HCT116 (cell line): ENCODE measurements at regions not wholly inside any gene's neighbourhood (a gene's known extent, or its start where the extent isn't known, plus 50 kb on each side); places are given as distances from the start of the nearest gene placed in this dataset.
"Not testable (repeated sequence)": the region's sequence is repeated elsewhere in the genome, so short reads cannot be mapped to it uniquely, and the experiment has no call there.

Experiments used
- ATAC-seq: fragments of 200-7000 bp; cut with Tn5 transposase; 2 replicates; pipeline ENCODE4 v1.9.1; 2020; ENCODE audit warnings: mild to moderate bottlenecking, moderate library complexity
- BruUV-seq: library from RNA; stranded (reverse); fragments of 400-500 nt; replicated peaks from 2 replicates; lab custom pipeline; 2021; lab: Mats Ljungman, UMichigan
- CTCF ChIA-PET: fragments of 300-600 bp; sonication (Branson Sonifier 250); formaldehyde crosslinking; loops from one replicate; lab custom pipeline; 2021; ENCODE audit warnings: antibody characterized with exemption; lab: Charles Lee
- POLR2A ChIA-PET: fragments of 300-600, 350-600 bp; sonication (Branson Sonifier 250); formaldehyde crosslinking; loops from one replicate; lab custom pipeline; 2021; ENCODE audit warnings: antibody characterized with exemption; lab: Charles Lee
- RAD21 ChIA-PET, 2 experiments: fragments of 300-600 bp; sonication (Branson Sonifier 250); formaldehyde crosslinking; loops; one replicate each; lab custom pipeline; 2023; ENCODE audit warnings: low total read pairs in 2 of 2; ENCODE audit not compliant: uncharacterized antibody in 2 of 2, unreplicated experiment in 2 of 2, low non-redundant PET in 1 of 2; lab: Charles Lee
- DNase-seq: peaks from one replicate; pipeline ENCODE4 v3.0.0-alpha.2; 2010; ENCODE audit warnings: low read depth, low spot score
- H2AFZ ChIP-seq: fragments of 200-600 bp; shearing (Covaris generic), sonication (generic); 2 replicates; pipeline ENCODE4 v1.6.1; 2017; ENCODE audit warnings: low read depth, mixed run types, mixed read lengths, antibody characterized with exemption, low read length; ENCODE audit not compliant: poor library complexity, severe bottlenecking
- H3K27ac ChIP-seq: 2 replicates; pipeline ENCODE4 v1.5.1; 2012; ENCODE audit warnings: low read depth, low read length
- H3K27me3 ChIP-seq: fragments of 200-600 bp; sonication (generic); 2 replicates; pipeline ENCODE4 v1.6.1; 2016; ENCODE audit warnings: mixed run types, low read length, mixed read lengths; ENCODE audit not compliant: insufficient read depth
- H3K36me3 ChIP-seq, 2 experiments: fragments of 200-500 bp in 1 of 2; fragments of 200-600 bp in 1 of 2; sonication (Bioruptor generic) in 1 of 2; sonication (generic) in 1 of 2; 2 replicates each; pipeline versions ENCODE4 v1.5.1 to v1.6.1; 2014 to 2016; ENCODE audit warnings: low read length in 2 of 2, inconsistent platforms in 1 of 2, mixed read lengths in 1 of 2, mixed run types in 1 of 2; ENCODE audit not compliant: insufficient read depth in 2 of 2, control insufficient read depth in 1 of 2
- H3K4me1 ChIP-seq, 2 experiments: fragments of 200-600 bp in 1 of 2; sonication (generic) in 1 of 2; 2 replicates each; pipeline versions ENCODE4 v1.5.1 to v1.6.1; 2012 to 2017; ENCODE audit warnings: low read length in 2 of 2, inconsistent platforms in 1 of 2, mild to moderate bottlenecking in 1 of 2, mixed read lengths in 1 of 2, mixed run types in 1 of 2, moderate library complexity in 1 of 2; ENCODE audit not compliant: insufficient read depth in 2 of 2, control insufficient read depth in 1 of 2
- H3K4me2 ChIP-seq: fragments of 200-600 bp; sonication (generic); 2 replicates; pipeline ENCODE4 v1.6.1; 2017; ENCODE audit warnings: mixed run types, low read length, mixed read lengths
- H3K4me3 ChIP-seq, 2 experiments: fragments of 200-600 bp in 1 of 2; sonication (generic) in 1 of 2; replicated peaks in 1 of 2; 2 replicates each; pipeline ENCODE4 v1.5.1; 2011 to 2016; ENCODE audit warnings: low read length in 2 of 2, control low read depth in 1 of 2, low read depth in 1 of 2, mild to moderate bottlenecking in 1 of 2, mixed read lengths in 1 of 2, mixed run types in 1 of 2
- H3K79me2 ChIP-seq: fragments of 200-600 bp; sonication (generic); 2 replicates; pipeline ENCODE4 v1.6.1; 2017; ENCODE audit warnings: mild to moderate bottlenecking, mixed run types, low read length, moderate library complexity, mixed read lengths; ENCODE audit not compliant: insufficient read depth
- H3K9ac ChIP-seq: fragments of 200-600 bp; sonication (generic); 2 replicates; pipeline ENCODE4 v1.6.1; 2016; ENCODE audit warnings: low read length, mixed read lengths
- H3K9me2 ChIP-seq: fragments of 200-600 bp; sonication (generic), shearing (Covaris generic); 2 replicates; pipeline ENCODE4 v1.6.1; 2017; ENCODE audit warnings: mixed run types, mild to moderate bottlenecking, moderate library complexity; ENCODE audit not compliant: insufficient read depth
- H3K9me3 ChIP-seq, 2 experiments: fragments of 200-500 bp in 1 of 2; fragments of 200-600 bp in 1 of 2; sonication (Bioruptor generic) in 1 of 2; sonication (generic) in 1 of 2; 2 replicates each; pipeline ENCODE4 v1.6.1; 2014 to 2017; ENCODE audit warnings: low read length in 2 of 2, mixed read lengths in 2 of 2, inconsistent platforms in 1 of 2, low read depth in 1 of 2, mild to moderate bottlenecking in 1 of 2, mixed run types in 1 of 2, moderate library complexity in 1 of 2; ENCODE audit not compliant: control insufficient read depth in 1 of 2, insufficient read depth in 1 of 2
- H4K20me1 ChIP-seq: fragments of 200-600 bp; sonication (generic), shearing (Covaris generic); 2 replicates; pipeline ENCODE4 v1.6.1; 2017; ENCODE audit warnings: mixed run types, mild to moderate bottlenecking, moderate library complexity; ENCODE audit not compliant: insufficient read depth
- CTCF ChIP-seq, 3 experiments: fragments of 200-600 bp in 1 of 3; sonication (generic) in 1 of 3; IDR thresholded peaks in 2 of 3; conservative IDR thresholded peaks in 1 of 3; 2 replicates each; pipeline ENCODE4 v1.5.1; 2012 to 2017; ENCODE audit warnings: low read depth in 2 of 3, low read length in 2 of 3, antibody characterized with exemption in 1 of 3, borderline replicate concordance in 1 of 3, control low read depth in 1 of 3, mild to moderate bottlenecking in 1 of 3, mixed read lengths in 1 of 3, mixed run types in 1 of 3, moderate library complexity in 1 of 3; ENCODE audit not compliant: insufficient read depth in 1 of 3
- EGR1 ChIP-seq: IDR thresholded peaks from 2 replicates; pipeline ENCODE4 v1.6.1; 2012; ENCODE audit warnings: low read depth
- EZH2 ChIP-seq: fragments of 200-600 bp; sonication (generic); IDR thresholded peaks from 2 replicates; pipeline ENCODE4 v1.6.1; 2017; ENCODE audit warnings: antibody characterized with exemption, mixed run types
- EZH2phosphoT487 ChIP-seq: fragments of 200-600 bp; IDR thresholded peaks from 2 replicates; pipeline ENCODE4 v1.6.1; 2018; ENCODE audit warnings: antibody characterized with exemption, borderline replicate concordance
- RAD21 ChIP-seq: IDR thresholded peaks from 2 replicates; pipeline ENCODE4 v1.6.1; 2012; ENCODE audit warnings: low read depth, mild to moderate bottlenecking
- SP1 ChIP-seq: IDR thresholded peaks from 2 replicates; pipeline ENCODE4 v1.6.1; 2012; ENCODE audit warnings: low read depth
- YY1 ChIP-seq: IDR thresholded peaks from 2 replicates; pipeline ENCODE4 v1.6.1; 2011; ENCODE audit warnings: low read length, low read depth, moderate library complexity, mild to moderate bottlenecking; ENCODE audit not compliant: insufficient replicate concordance; ENCODE audit errors: extremely low read depth
- ZBTB33 ChIP-seq: IDR thresholded peaks from 2 replicates; pipeline ENCODE4 v1.6.1; 2011; ENCODE audit warnings: mild to moderate bottlenecking, low read length, moderate library complexity; ENCODE audit not compliant: insufficient replicate concordance; ENCODE audit errors: extremely low read depth
- ZFX ChIP-seq: fragments of 450-650 bp; IDR thresholded peaks from 2 replicates; pipeline ENCODE4 v1.6.1; 2017
- intact Hi-C: fragments of 100-400 bp; cut with micrococcal nuclease; formaldehyde crosslinking; loops from 2 replicates; pipeline ENCODE4 v1.10.0; 2022

GRCh38 chr2:125259451-125259850, 1234.4 kb downstream of the CNTNAP5 start:
- TF ChIP-seq ZFX, result no peak
- H3K9me2 ChIP-seq, result no peaks in the 10 kb centered on the region
- no peak overlapping the region for H3K9ac ChIP-seq
- H4K20me1 ChIP-seq, result no peaks in the 10 kb centered on the region
- peaks cover 0 to 14% of the 10 kb centered on the region in 2 experiments; a peak in 2 of 4 replicates for H3K9me3 ChIP-seq
- ATAC-seq, result no peak
- CTCF ChIA-PET, result no interaction called here
- no peak overlapping the region for H3K27ac ChIP-seq
- H3K36me3 ChIP-seq, result no peaks in the 10 kb centered on the region
- H3K4me2 ChIP-seq, result no peak overlapping the region
- H3K4me1 ChIP-seq, result no peaks in the 10 kb centered on the region
- DNase-seq, result no peak
- H3K4me3 ChIP-seq, result no peak overlapping the region
- RAD21 ChIA-PET, result no interaction called here
- BruUV-seq, result no TSS peak
- POLR2A ChIA-PET, result no interaction called here
- H2AFZ ChIP-seq, result no peak overlapping the region
- H3K27me3 ChIP-seq, result no peaks in the 10 kb centered on the region
- H3K79me2 ChIP-seq, result no peaks in the 10 kb centered on the region
- intact Hi-C loops, result no loop called here

- H2AFZ ChIP-seq, H4K20me1 ChIP-seq, H3K36me3 ChIP-seq, DNase-seq, H3K27me3 ChIP-seq, POLR2A ChIA-PET, H3K9me2 ChIP-seq, CTCF ChIA-PET, BruUV-seq, intact Hi-C loops, H3K79me2 ChIP-seq, H3K4me3 ChIP-seq, H3K4me2 ChIP-seq, H3K4me1 ChIP-seq, H3K27ac ChIP-seq, RAD21 ChIA-PET, H3K9ac ChIP-seq, ATAC-seq: not testable (repeated sequence)
- peaks cover 0 to 14% of the 10 kb centered on the region in 2 experiments; a peak in 2 of 4 replicates for H3K9me3 ChIP-seq
These were observed 1235.4 kb downstream of the CNTNAP5 start for GRCh38 chr2:125260366-125260930.

- POLR2A ChIA-PET, result no interaction called here
- Histone ChIP-seq H3K27ac (no peak overlapping the region), H2AFZ (no peak overlapping the region), H3K79me2 (no peaks in the 10 kb centered on the region), H3K36me3 (no peaks in the 10 kb centered on the region), H3K4me2 (no peak overlapping the region), H3K27me3 (no peaks in the 10 kb centered on the region), H3K4me3 (no peak overlapping the region), H3K4me1 (no peaks in the 10 kb centered on the region), H3K9ac (no peak overlapping the region), H3K9me3 (peaks cover 0 to 8% of the 10 kb centered on the region in 2 experiments; a peak in 2 of 4 replicates), H4K20me1 (no peaks in the 10 kb centered on the region), H3K9me2 (no peaks in the 10 kb centered on the region)
- intact Hi-C loops, result no loop called here
- CTCF ChIA-PET, result no interaction called here
- ATAC-seq, result no peak
- RAD21 ChIA-PET, result no interaction called here
- no TSS peak for BruUV-seq
- DNase-seq, result no peak
- TF ChIP-seq EZH2 (no peak), ZBTB33 (no peak), SP1 (no peak), EZH2phosphoT487 (no peak), RAD21 (no peak), EGR1 (no peak), YY1 (no peak), CTCF (IDR thresholded peaks at IDR 0.05 in 2 of 3, conservative IDR thresholded peaks at IDR 0.05 in 1 of 3; ENCODE audit: borderline replicate concordance in 1 of 3, insufficient read depth in 1 of 3, low read depth in 2 of 3, low read length in 2 of 3) (no peak)
These were observed 1239.4 kb downstream of the CNTNAP5 start for GRCh38 chr2:125264453-125264852.
